ENCODE measurements at regions not wholly inside any gene's neighbourhood (a gene's known extent, or its start where the extent isn't known, plus 50 kb on each side); places are given as distances from the start of the nearest gene placed in this dataset.

- TF ChIP-seq POLR2A (IDR thresholded peaks at IDR 0.05) (no peak), CTCF (IDR thresholded peaks at IDR 0.05) (no peak)
These were observed 935.4 kb downstream of the MRPL39 start for GRCh38 chr21:24671901-24672300.

Data from vagina (tissue), 2 donors.